Central memory CD4-positive, alpha-beta T cell (primary cell): ENCODE measurements at regions not wholly inside any gene's neighbourhood (a gene's known extent, or its start where the extent isn't known, plus 50 kb on each side); places are given as distances from the start of the nearest gene placed in this dataset.
"Not testable (repeated sequence)": the region's sequence is repeated elsewhere in the genome, so short reads cannot be mapped to it uniquely, and the experiment has no call there.

Experiments
- DNase-seq: peaks from one replicate; pipeline ENCODE4 v3.0.0; 2022

DNA sequence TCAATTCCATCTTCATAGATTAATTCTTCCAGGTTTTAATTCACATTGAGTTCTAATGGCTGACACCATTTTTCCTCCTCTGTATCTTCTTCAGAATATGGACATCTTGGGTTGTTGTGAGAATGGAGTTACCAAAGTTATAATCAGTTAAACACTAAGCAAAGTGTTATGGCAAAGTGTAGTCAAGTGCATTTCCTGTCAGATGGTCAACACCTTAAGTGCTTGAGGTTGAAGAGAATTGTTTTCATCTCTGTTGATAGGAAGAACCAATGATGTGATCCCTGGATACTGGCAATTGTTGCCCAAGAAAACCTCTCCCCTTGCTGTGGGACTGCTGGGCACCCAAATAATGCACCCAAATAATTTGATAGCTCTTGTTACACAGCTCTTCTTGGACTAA is 102.6 kb upstream of the SATB1 start:
- no peak for DNase-seq

GRCh38 chr3:18526667-18527066 is 101.5 kb upstream of the SATB1 start:
- DNase-seq: no peak

DNA sequence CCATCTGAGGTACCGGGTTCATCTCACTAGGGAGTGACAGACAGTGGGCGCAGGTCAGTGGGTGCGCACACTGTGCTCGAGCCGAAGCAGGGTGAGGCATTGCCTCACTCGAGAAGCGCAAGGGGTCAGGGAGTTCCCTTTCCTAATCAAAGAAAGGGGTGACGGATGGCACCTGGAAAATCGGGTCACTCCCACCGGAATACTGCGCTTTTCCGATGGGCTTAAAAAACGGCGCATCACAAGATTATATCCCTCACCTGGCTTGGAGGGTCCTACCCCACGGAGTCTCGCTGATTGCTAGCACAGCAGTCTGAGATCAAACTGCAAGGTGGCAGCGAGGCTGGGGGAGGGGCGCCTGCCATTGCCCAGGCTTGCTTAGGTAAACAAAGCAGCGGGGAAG is 91.0 kb upstream of the SATB1 start:
- not testable (repeated sequence) for DNase-seq

GRCh38 chr3:18513091-18513490 is 88.0 kb upstream of the SATB1 start:
- no peak for DNase-seq

- DNase-seq: no peak
Measured at GRCh38 chr3:18512007-18512406, 86.9 kb upstream of the SATB1 start.

GRCh38 chr3:18510947-18511346 is 85.8 kb upstream of the SATB1 start:
- no peak for DNase-seq

DNA sequence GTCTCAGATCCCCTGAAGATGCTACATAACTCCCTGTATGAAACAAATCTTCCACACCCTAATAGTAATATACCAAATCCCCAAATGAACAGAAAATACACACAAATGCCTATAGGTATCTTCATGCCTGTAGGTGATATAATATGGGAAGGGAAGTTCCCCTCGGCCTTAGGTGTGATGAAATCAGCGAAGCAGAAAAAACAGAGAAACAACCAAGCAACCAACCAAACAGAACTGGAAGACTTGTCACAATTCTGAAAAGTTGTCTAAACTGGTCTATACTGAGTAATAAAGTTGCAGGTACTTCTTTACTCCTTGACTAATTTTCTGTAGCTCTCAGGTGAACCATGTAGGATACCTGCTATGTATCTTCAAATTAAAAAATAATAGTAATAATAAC is 82.2 kb upstream of the SATB1 start:
- DNase-seq: no peak

- no peak for DNase-seq
Measured at GRCh38 chr3:18505056-18505455, 79.9 kb upstream of the SATB1 start.

- no peak for DNase-seq
Measured at GRCh38 chr3:18501679-18502343, 76.7 kb upstream of the SATB1 start.

GRCh38 chr3:18500322-18500721 is 75.2 kb upstream of the SATB1 start:
- DNase-seq: no peak

GRCh38 chr3:18499301-18499700 is 74.2 kb upstream of the SATB1 start:
- DNase-seq: peak; percentile 24

DNA sequence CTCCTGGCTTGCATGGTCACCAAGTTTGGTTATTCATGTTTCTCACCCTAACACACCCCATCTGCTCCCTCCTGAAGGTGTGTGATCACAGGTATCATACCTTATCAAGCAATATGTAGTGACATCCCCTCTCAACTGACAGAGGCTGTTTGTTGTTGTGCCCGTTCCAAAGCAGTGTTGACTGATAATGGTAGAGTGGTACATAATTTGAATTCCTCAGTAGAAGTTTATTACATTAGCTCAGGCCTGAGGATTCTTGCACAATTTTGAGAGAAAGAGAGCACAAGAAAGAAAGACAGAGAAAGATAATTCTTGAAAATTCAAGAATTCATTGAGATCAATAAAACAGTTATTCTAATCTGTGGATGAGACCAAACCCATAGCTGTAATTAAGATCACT is 69.1 kb upstream of the SATB1 start:
- no peak for DNase-seq

DNA sequence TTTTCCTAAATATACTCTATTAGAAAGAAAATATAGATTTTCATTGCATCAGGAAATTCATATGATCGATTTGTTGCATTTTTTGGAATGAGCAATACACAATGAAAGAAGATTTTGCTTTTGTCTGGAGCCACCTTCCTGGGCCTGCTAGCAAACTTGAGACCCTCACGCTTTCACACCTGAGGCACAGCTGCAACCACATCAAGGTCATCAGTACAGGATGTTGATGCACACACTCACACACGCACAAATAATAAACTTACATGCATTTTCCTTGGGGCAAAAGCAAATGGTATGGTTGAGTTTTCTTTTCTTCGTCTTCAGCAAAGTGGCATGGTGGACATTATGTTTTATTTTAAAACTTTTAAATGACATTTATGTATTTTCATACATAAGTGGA is 64.8 kb upstream of the SATB1 start:
- DNase-seq: peak; percentile 13

GRCh38 chr3:18483226-18483625 is 58.1 kb upstream of the SATB1 start:
- no peak for DNase-seq

DNA sequence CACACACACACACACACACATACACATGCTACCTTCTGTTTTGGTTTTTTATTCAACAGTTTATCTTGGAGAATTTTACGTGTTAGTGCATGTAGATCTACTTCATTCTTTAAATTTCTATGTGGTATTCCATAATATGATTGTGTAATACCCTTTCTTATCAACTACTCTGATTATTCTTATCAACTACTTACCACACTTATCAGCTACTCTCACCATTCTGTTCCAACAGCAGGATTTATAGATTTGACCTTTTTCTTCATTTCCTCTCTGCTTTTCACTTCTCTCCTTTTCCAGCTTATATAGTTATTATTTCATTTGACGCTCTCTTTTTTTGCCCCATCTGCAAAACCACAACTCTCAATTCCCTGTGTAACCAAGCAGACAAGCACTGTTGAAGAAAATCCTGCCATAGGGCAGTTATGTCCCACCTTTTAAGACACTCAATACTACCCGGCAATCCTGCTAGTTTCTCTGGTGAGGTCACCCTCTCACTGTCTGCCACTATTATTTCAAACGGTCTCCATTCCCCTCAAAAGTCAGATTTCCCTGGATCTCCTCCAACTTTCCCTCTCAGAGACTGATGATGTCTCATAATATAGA is 56.9 kb upstream of the SATB1 start:
- DNase-seq: no peak

DNA sequence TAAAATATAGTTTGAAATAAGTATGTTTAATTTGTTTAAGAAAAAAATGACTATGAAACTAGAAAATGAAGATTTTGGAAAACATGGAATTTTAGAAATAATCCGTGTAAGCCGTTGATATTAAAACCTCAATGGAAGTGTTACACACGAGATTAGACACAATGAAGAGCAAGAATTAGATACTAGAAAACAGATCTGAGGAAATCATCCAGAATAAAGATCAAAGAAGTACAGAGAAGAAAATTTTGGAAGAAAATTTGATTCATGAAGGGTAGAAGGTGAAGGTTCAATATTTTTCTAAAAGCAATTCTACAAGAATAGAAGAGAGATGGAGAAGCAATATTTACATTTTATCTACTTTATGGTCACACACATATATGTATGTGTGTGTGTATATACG is 52.5 kb upstream of the SATB1 start:
- no peak for DNase-seq
